ENCODE measurements at regions not wholly inside any gene's neighbourhood (a gene's known extent, or its start where the extent isn't known, plus 50 kb on each side); places are given as distances from the start of the nearest gene placed in this dataset.

DNA sequence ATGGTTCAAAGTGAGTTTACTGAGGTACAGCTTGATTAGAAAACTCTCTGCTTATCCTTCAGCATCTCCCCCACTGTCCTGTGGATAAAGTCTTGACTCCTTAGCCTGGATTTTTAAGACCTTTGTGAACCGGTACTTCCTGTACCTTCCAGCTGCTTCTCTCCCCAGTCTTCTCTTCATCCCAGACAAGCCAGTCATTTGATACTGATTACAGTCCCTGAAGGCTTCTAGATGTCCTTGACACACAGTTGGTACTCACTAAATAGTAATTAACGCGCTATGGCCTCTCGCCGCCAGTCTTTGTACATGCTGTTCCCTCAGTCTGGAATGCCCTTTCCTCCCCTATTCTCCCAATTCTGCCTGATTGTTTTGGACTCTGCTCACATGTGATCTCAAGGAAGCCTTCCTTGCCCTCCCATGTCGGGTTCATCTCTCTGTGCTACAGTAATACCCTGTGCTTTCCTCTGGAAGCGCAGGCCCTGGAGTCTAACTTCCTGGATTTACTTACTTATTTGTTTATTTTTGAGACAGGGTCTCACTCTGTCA is 50.6 kb upstream of the PTGR2 start:
- no peak overlapping the region for H3K27ac ChIP-seq (ENCODE audit: low read depth, low read length)
- H3K4me1 ChIP-seq (ENCODE audit: control insufficient read depth in 1 of 2, insufficient read depth in 2 of 2, low read length in 2 of 2), result peaks cover 9 to 20% of the 10 kb centered on the region in 2 experiments
- H2BK12ac ChIP-seq (ENCODE audit: low read length), result no peak overlapping the region
- no peak overlapping the region for H3K4me3 ChIP-seq (ENCODE audit: low read depth, low read length)
- no CpG with 5 or more reads among the region's 7 CpGs for WGBS (ENCODE audit: extremely low coverage, insufficient coverage, insufficient read length)
- no peak overlapping the region for H3K14ac ChIP-seq (ENCODE audit: low read length)
- H3K9ac ChIP-seq (ENCODE audit: low read length), result no peak overlapping the region
- H3K18ac ChIP-seq (ENCODE audit: low read length), result no peak overlapping the region
- no peak overlapping the region for H4K12ac ChIP-seq (ENCODE audit: low read depth, low read length)
- no peak overlapping the region for H2BK5ac ChIP-seq (ENCODE audit: low read depth, low read length, poor library complexity)
- H3K4ac ChIP-seq (ENCODE audit: low read depth, low read length), result no peak overlapping the region
- H3K9me3 ChIP-seq (ENCODE audit: insufficient read depth, low read depth, low read length), result no peaks in the 10 kb centered on the region
- no peak overlapping the region for H2BK120ac ChIP-seq (ENCODE audit: insufficient read depth, low read length, poor library complexity)
- no peak overlapping the region for H3K23ac ChIP-seq (ENCODE audit: low read length)
- no peak overlapping the region for H4K8ac ChIP-seq (ENCODE audit: low read depth, low read length)
- no peak overlapping the region for H3K4me2 ChIP-seq (ENCODE audit: low read length)
- H3K79me1 ChIP-seq (ENCODE audit: low read length), result no peaks in the 10 kb centered on the region
- no peak overlapping the region for H4K91ac ChIP-seq (ENCODE audit: low read depth, low read length)
- H3K36me3 ChIP-seq (ENCODE audit: control insufficient read depth in 1 of 2, insufficient read depth in 2 of 2, low read length in 2 of 2), result no peaks in the 10 kb centered on the region
- H3K79me2 ChIP-seq (ENCODE audit: control insufficient read depth, insufficient read depth, low read length, poor library complexity), result no peaks in the 10 kb centered on the region
- H2AFZ ChIP-seq (ENCODE audit: insufficient read depth, low read length, poor library complexity), result no peak overlapping the region
- no peaks in the 10 kb centered on the region for H3K27me3 ChIP-seq (ENCODE audit: insufficient read depth, low read length)
- H2AK5ac ChIP-seq (ENCODE audit: low read length), result no peak overlapping the region
- DNase-seq, result no peak

DNA sequence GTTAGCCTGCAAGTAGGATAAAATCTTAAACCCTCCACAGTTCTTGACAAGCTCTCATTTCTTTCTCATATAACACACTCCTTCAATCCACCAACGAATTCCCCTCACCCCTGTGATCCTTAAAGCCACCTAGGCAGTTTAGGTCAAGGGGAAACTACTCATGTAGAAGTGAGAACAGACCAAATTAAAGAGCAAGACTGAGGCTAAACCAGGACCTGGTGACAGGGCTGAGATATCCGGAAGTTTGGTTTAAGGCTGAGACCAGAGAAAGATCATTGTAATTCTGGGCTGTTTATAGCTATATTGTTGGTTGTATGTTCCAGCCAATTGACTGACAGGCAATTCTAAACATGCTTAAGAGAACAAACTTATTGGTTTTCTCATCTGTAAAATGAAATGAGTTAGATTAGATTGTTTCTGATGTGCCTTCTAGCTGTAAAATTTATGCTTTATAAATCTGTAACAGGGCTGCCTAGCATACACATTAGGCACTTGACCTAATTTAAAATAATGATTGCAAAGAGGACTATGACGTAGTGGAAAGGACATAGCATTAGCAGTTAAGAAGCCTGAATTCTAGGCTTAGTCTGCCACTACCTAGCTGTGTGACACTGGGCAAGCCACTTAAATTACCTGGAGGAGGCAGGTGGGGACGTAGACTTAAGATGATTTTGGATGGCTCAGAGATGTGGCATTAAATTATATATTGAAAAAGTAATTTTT is 53.9 kb upstream of the PTGR2 start:
- Histone ChIP-seq H3K36me3 (ENCODE audit: control insufficient read depth in 1 of 2, insufficient read depth in 2 of 2, low read length in 2 of 2) (no peaks in the 10 kb centered on the region), H3K4me1 (ENCODE audit: control insufficient read depth in 1 of 2, insufficient read depth in 2 of 2, low read length in 2 of 2) (peaks cover 22 to 32% of the 10 kb centered on the region in 2 experiments), H3K4me3 (ENCODE audit: low read depth, low read length) (no peak overlapping the region), H2AK5ac (ENCODE audit: low read length) (no peak overlapping the region), H4K8ac (ENCODE audit: low read depth, low read length) (no peak overlapping the region), H3K14ac (ENCODE audit: low read length) (no peak overlapping the region), H3K27me3 (ENCODE audit: insufficient read depth, low read length) (no peaks in the 10 kb centered on the region), H3K79me1 (ENCODE audit: low read length) (peaks cover 8% of the 10 kb centered on the region), H3K4me2 (ENCODE audit: low read length) (no peak overlapping the region), H2AFZ (ENCODE audit: insufficient read depth, low read length, poor library complexity) (no peak overlapping the region), H2BK12ac (ENCODE audit: low read length) (peak overlapping the region; percentile 75), H3K9me3 (ENCODE audit: insufficient read depth, low read depth, low read length) (no peaks in the 10 kb centered on the region), H4K91ac (ENCODE audit: low read depth, low read length) (no peak overlapping the region), H3K79me2 (ENCODE audit: control insufficient read depth, insufficient read depth, low read length, poor library complexity) (no peaks in the 10 kb centered on the region), H4K12ac (ENCODE audit: low read depth, low read length) (no peak overlapping the region), H3K27ac (ENCODE audit: low read depth, low read length) (no peak overlapping the region), H2BK5ac (ENCODE audit: low read depth, low read length, poor library complexity) (no peak overlapping the region), H3K9ac (ENCODE audit: low read length) (no peak overlapping the region), H3K18ac (ENCODE audit: low read length) (no peak overlapping the region), H3K23ac (ENCODE audit: low read length) (no peak overlapping the region), H2BK120ac (ENCODE audit: insufficient read depth, low read length, poor library complexity) (no peak overlapping the region), H3K4ac (ENCODE audit: low read depth, low read length) (no peak overlapping the region)
- no peak for DNase-seq
- 100% methylated on average over 1 of the region's 4 CpGs for WGBS (ENCODE audit: extremely low coverage, insufficient coverage, insufficient read length)

DNA sequence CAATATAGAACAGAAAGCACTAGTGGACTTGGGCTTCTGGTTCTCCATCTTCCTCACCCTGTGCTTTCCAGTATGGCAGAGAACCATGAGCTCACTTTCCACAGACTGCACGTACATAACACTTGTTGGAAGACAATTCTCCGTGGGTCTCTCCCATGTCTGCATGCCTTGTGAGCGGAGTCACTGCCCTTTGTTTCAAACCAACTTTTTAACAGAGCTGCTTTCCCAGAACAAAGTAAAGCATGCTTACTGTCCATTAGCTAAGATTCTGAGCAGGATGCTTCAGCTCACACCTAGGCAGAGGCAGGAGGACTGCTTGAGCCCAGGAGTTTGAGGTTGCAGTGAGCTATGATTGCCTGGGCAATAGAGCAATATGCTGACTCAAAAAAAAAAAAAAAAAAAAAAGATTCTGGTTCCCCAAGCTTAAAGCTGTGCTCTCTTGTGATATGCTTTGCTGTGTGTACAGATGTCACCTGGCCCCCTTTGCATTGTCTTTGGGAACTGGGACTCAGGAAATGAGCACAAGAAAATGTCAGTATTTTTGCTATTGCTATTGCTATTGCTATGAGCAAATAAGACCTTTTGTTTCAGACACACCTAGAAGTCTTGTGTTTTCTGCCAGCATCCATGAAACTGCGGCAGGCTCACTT is 54.6 kb upstream of the PTGR2 start:
- WGBS (ENCODE audit: extremely low coverage, insufficient coverage, insufficient read length), result no CpG with 5 or more reads among the region's 4 CpGs
- no peak overlapping the region for H4K12ac ChIP-seq (ENCODE audit: low read depth, low read length)
- H3K18ac ChIP-seq (ENCODE audit: low read length), result no peak overlapping the region
- H2BK120ac ChIP-seq (ENCODE audit: insufficient read depth, low read length, poor library complexity), result peak overlapping the region; percentile 20
- no peak overlapping the region for H3K23ac ChIP-seq (ENCODE audit: low read length)
- H3K9me3 ChIP-seq (ENCODE audit: insufficient read depth, low read depth, low read length), result no peaks in the 10 kb centered on the region
- no peak overlapping the region for H3K4ac ChIP-seq (ENCODE audit: low read depth, low read length)
- no peak for DNase-seq
- peak overlapping the region; percentile 31 for H4K8ac ChIP-seq (ENCODE audit: low read depth, low read length)
- peak overlapping the region; percentile 32 for H3K27ac ChIP-seq (ENCODE audit: low read depth, low read length)
- H3K4me3 ChIP-seq (ENCODE audit: low read depth, low read length), result no peak overlapping the region
- no peak overlapping the region for H2AFZ ChIP-seq (ENCODE audit: insufficient read depth, low read length, poor library complexity)
- H3K36me3 ChIP-seq (ENCODE audit: control insufficient read depth in 1 of 2, insufficient read depth in 2 of 2, low read length in 2 of 2), result no peaks in the 10 kb centered on the region
- H3K4me1 ChIP-seq (ENCODE audit: control insufficient read depth in 1 of 2, insufficient read depth in 2 of 2, low read length in 2 of 2), result peaks cover 18 to 28% of the 10 kb centered on the region in 2 experiments
- peak overlapping the region; percentile 90 for H2BK12ac ChIP-seq (ENCODE audit: low read length)
- H3K9ac ChIP-seq (ENCODE audit: low read length), result no peak overlapping the region
- H3K14ac ChIP-seq (ENCODE audit: low read length), result peak overlapping the region; percentile 22
- peak overlapping the region; percentile 56 for H2BK5ac ChIP-seq (ENCODE audit: low read depth, low read length, poor library complexity)
- no peaks in the 10 kb centered on the region for H3K27me3 ChIP-seq (ENCODE audit: insufficient read depth, low read length)
- no peaks in the 10 kb centered on the region for H3K79me2 ChIP-seq (ENCODE audit: control insufficient read depth, insufficient read depth, low read length, poor library complexity)
- peak overlapping the region; percentile 52 for H4K91ac ChIP-seq (ENCODE audit: low read depth, low read length)
- H3K4me2 ChIP-seq (ENCODE audit: low read length), result no peak overlapping the region
- peak overlapping the region; percentile 62 for H2AK5ac ChIP-seq (ENCODE audit: low read length)
- H3K79me1 ChIP-seq (ENCODE audit: low read length), result peaks cover 8% of the 10 kb centered on the region

DNA sequence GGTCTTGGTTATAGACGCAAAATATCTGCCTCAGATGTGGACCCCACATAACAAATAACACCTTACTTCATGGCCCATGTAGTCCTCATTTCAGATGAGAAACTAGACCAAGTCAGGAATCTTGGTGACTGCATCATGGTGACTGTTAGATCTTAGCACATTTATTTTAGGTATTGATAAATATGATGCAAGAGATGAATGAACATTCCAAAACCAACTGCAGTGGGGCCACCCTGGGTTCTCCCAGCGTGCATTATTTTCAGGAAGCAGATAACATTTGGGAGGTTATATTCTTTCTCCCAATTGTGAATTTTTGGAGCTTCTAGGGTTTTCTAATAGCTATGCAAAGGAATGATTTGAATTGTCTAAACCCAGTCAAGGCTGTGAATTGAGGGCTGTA is 55.2 kb upstream of the PTGR2 start:
- no peak overlapping the region for H3K14ac ChIP-seq (ENCODE audit: low read length)
- H2BK120ac ChIP-seq (ENCODE audit: insufficient read depth, low read length, poor library complexity), result no peak overlapping the region
- peak overlapping the region; percentile 9 for H3K4me2 ChIP-seq (ENCODE audit: low read length)
- H2BK12ac ChIP-seq (ENCODE audit: low read length), result no peak overlapping the region
- no peak overlapping the region for H3K4ac ChIP-seq (ENCODE audit: low read depth, low read length)
- no peak overlapping the region for H2AK5ac ChIP-seq (ENCODE audit: low read length)
- no peak overlapping the region for H3K18ac ChIP-seq (ENCODE audit: low read length)
- H3K4me1 ChIP-seq (ENCODE audit: control insufficient read depth in 1 of 2, insufficient read depth in 2 of 2, low read length in 2 of 2), result peaks cover 18 to 28% of the 10 kb centered on the region in 2 experiments
- DNase-seq, result no peak
- H3K79me2 ChIP-seq (ENCODE audit: control insufficient read depth, insufficient read depth, low read length, poor library complexity), result no peaks in the 10 kb centered on the region
- H3K4me3 ChIP-seq (ENCODE audit: low read depth, low read length), result no peak overlapping the region
- H4K12ac ChIP-seq (ENCODE audit: low read depth, low read length), result no peak overlapping the region
- no CpG with 5 or more reads among the region's 2 CpGs for WGBS (ENCODE audit: extremely low coverage, insufficient coverage, insufficient read length)
- H2AFZ ChIP-seq (ENCODE audit: insufficient read depth, low read length, poor library complexity), result no peak overlapping the region
- H3K9ac ChIP-seq (ENCODE audit: low read length), result no peak overlapping the region
- H3K9me3 ChIP-seq (ENCODE audit: insufficient read depth, low read depth, low read length), result no peaks in the 10 kb centered on the region
- no peak overlapping the region for H3K23ac ChIP-seq (ENCODE audit: low read length)
- no peak overlapping the region for H4K8ac ChIP-seq (ENCODE audit: low read depth, low read length)
- peaks cover 8% of the 10 kb centered on the region for H3K79me1 ChIP-seq (ENCODE audit: low read length)
- no peak overlapping the region for H4K91ac ChIP-seq (ENCODE audit: low read depth, low read length)
- H2BK5ac ChIP-seq (ENCODE audit: low read depth, low read length, poor library complexity), result no peak overlapping the region
- no peaks in the 10 kb centered on the region for H3K36me3 ChIP-seq (ENCODE audit: control insufficient read depth in 1 of 2, insufficient read depth in 2 of 2, low read length in 2 of 2)
- H3K27ac ChIP-seq (ENCODE audit: low read depth, low read length), result peak overlapping the region; percentile 82
- no peaks in the 10 kb centered on the region for H3K27me3 ChIP-seq (ENCODE audit: insufficient read depth, low read length)

All from trophoblast cell (in vitro differentiated cells and primary cell).